Ishikawa (cell line): ENCODE measurements at regions not wholly inside any gene's neighbourhood (a gene's known extent, or its start where the extent isn't known, plus 50 kb on each side); places are given as distances from the start of the nearest gene placed in this dataset.

Source experiments
- CEBPB ChIP-seq: IDR thresholded peaks from 2 replicates; pipeline ENCODE4 v1.6.1; 2012
- CREB1 ChIP-seq: IDR thresholded peaks from 2 replicates; pipeline ENCODE4 v1.6.1; 2012; ENCODE audit warnings: low read depth
- EGR1 ChIP-seq: IDR thresholded peaks from 2 replicates; pipeline ENCODE4 v1.6.1; 2012
- EP300 ChIP-seq: IDR thresholded peaks from 2 replicates; pipeline ENCODE4 v1.6.1; 2012; ENCODE audit warnings: borderline replicate concordance
- MAX ChIP-seq: IDR thresholded peaks from 2 replicates; pipeline ENCODE4 v1.6.1; 2012
- NFIC ChIP-seq: IDR thresholded peaks from 2 replicates; pipeline ENCODE4 v1.6.1; 2012
- RAD21 ChIP-seq: IDR thresholded peaks from 2 replicates; pipeline ENCODE4 v1.6.1; 2012; ENCODE audit warnings: low read depth
- REST ChIP-seq: IDR thresholded peaks from 2 replicates; pipeline ENCODE4 v1.6.1; 2012; ENCODE audit warnings: low read depth, mild to moderate bottlenecking
- TAF1 ChIP-seq: IDR thresholded peaks from 2 replicates; pipeline ENCODE4 v1.6.1; 2012; ENCODE audit warnings: low read depth, mild to moderate bottlenecking
- TCF12 ChIP-seq: IDR thresholded peaks from 2 replicates; pipeline ENCODE4 v1.6.1; 2012; ENCODE audit warnings: low read depth
- YY1 ChIP-seq: IDR thresholded peaks from 2 replicates; pipeline ENCODE4 v1.6.1; 2012; ENCODE audit warnings: low read depth

DNA sequence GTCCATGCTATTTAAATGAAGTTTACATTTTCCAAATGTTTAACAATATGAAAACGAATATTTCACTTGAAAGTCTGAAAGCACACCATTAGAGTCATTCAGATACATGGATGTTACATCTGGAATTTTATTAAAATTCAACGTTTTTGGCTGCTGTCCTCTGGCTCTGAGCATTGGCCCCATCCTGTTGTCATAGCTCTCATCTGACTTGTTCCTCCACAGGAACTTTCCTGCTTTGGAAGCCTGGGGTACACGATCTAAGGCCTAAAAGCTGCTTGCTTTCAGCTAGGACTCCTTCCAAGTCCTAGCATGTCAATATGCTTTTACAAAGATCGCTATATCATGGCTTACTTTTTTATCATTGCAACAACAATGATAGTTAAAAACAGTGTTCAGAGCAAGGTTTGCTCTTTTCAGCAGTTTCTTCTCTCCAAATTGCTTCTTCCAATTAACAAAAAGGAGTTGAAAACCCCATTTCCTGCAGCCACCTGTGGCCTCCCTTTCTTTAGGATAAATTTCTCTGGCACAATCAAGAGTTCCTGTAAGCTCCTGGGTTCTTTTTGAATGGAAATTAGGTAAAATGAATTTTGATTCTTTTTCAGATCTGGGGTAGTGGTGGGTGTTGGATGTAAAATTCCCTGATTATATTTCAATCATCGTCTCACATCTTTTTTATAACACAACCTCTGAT lies 413.4 kb upstream of the AGA start:
- no peak for TF ChIP-seq NFIC
- no peak for TF ChIP-seq CREB1
- TF ChIP-seq MAX: no peak
- TF ChIP-seq RAD21: no peak
- no peak for TF ChIP-seq CEBPB
- TF ChIP-seq EP300: no peak
- no peak for TF ChIP-seq YY1
- no peak for TF ChIP-seq TCF12
- TF ChIP-seq TAF1: no peak
- TF ChIP-seq REST: no peak
- TF ChIP-seq EGR1: no peak
